Esophagus muscularis mucosa (tissue), 4 donors: ENCODE measurements at regions not wholly inside any gene's neighbourhood (a gene's known extent, or its start where the extent isn't known, plus 50 kb on each side); places are given as distances from the start of the nearest gene placed in this dataset.

Source experiments
- DNase-seq: peaks from one replicate; pipeline ENCODE4 v3.0.0-alpha.2; 2017; ENCODE audit errors: extremely low spot score
- H3K27ac ChIP-seq, 4 donors: fragments of 200-600 bp; sonication (generic); replicated peaks in 1 of 4; 1 replicate in 3 of 4; 2 replicates in 1 of 4; pipeline ENCODE4 v1.5.1; 2016 to 2019; ENCODE audit warnings: mild to moderate bottlenecking in 1 of 4
- H3K27me3 ChIP-seq, 4 donors: fragments of 200-600 bp; sonication (generic); one replicate each; pipeline versions ENCODE4 v1.5.1 to v1.6.0; 2016 to 2019
- H3K36me3 ChIP-seq, 4 donors: fragments of 200-600 bp; sonication (generic); one replicate each; pipeline ENCODE4 v1.5.1; 2016 to 2019
- H3K4me1 ChIP-seq, 4 donors: fragments of 200-600 bp; sonication (generic); one replicate each; pipeline ENCODE4 v1.5.1; 2016 to 2019
- H3K4me3 ChIP-seq, 4 donors: fragments of 200-600 bp; sonication (generic); 1 replicate in 2 of 4; 2 replicates in 2 of 4; pipeline ENCODE4 v1.5.1; 2016 to 2019; ENCODE audit warnings: mild to moderate bottlenecking in 4 of 4, moderate library complexity in 1 of 4
- H3K9me3 ChIP-seq, 4 donors: fragments of 200-600 bp; sonication (generic); 1 replicate in 3 of 4; 2 replicates in 1 of 4; pipeline ENCODE4 v1.5.1; 2016 to 2019
- CTCF ChIP-seq, 3 experiments: fragments of 200-600 bp in 2 of 3; fragments of 450-650 bp in 1 of 3; sonication (generic) in 2 of 3; IDR thresholded peaks; one replicate each; pipeline ENCODE4 v1.5.1; 2017 to 2019; ENCODE audit warnings: antibody characterized with exemption in 3 of 3, mild to moderate bottlenecking in 2 of 3, moderate library complexity in 1 of 3
- EP300 ChIP-seq: sonication (generic); formaldehyde crosslinking; IDR thresholded peaks from one replicate; pipeline ENCODE4 v1.6.1; 2017; ENCODE audit warnings: antibody characterized with exemption
- POLR2A ChIP-seq: fragments of 450-650 bp; IDR thresholded peaks from one replicate; pipeline ENCODE4 v1.6.1; 2017; ENCODE audit warnings: antibody characterized with exemption, moderate library complexity, mild to moderate bottlenecking, low read depth
- POLR2AphosphoS5 ChIP-seq, 2 donors: sonication (generic); formaldehyde crosslinking; IDR thresholded peaks; one replicate each; pipeline ENCODE4 v1.6.1; 2017; ENCODE audit warnings: antibody characterized with exemption in 2 of 2
- WGBS: methylation state at CpG from one replicate; pipeline ENCODE4 v1.1.5; 2018; 5-methylcytosine and 5-hydroxymethylcytosine counted together
- intact Hi-C: fragments of 100-400 bp; cut with DNase I; formaldehyde crosslinking; loops from one replicate; pipeline ENCODE4 v1.15.1; 2023

GRCh38 chr14:41380017-41380416 is 226.7 kb upstream of the LRFN5 start:
- Histone ChIP-seq H3K9me3 (no peaks in the 10 kb centered on the region), H3K4me1 (no peaks in the 10 kb centered on the region), H3K4me3 (no peak overlapping the region), H3K36me3 (no peaks in the 10 kb centered on the region), H3K27me3 (no peaks in the 10 kb centered on the region), H3K27ac (no peak overlapping the region)
- DNase-seq: no peak
- no peak for TF ChIP-seq EP300
- no peak for TF ChIP-seq POLR2A
- no peak for TF ChIP-seq CTCF (IDR thresholded peaks at IDR 0.05)
- no peak for TF ChIP-seq POLR2AphosphoS5 (IDR thresholded peaks at IDR 0.05)
- intact Hi-C loops: no loop called here

GRCh38 chr14:41378526-41378925 is 228.2 kb upstream of the LRFN5 start:
- H3K4me1 ChIP-seq: no peaks in the 10 kb centered on the region
- WGBS: 76% methylated on average over 2 of the region's 2 CpGs
- H3K27me3 ChIP-seq: no peaks in the 10 kb centered on the region
- no peak overlapping the region for H3K27ac ChIP-seq
- H3K4me3 ChIP-seq: no peak overlapping the region
- TF ChIP-seq EP300 (no peak), POLR2A (no peak), CTCF (IDR thresholded peaks at IDR 0.05) (no peak), POLR2AphosphoS5 (IDR thresholded peaks at IDR 0.05) (no peak)
- intact Hi-C loops: no loop called here
- H3K9me3 ChIP-seq: no peaks in the 10 kb centered on the region
- no peaks in the 10 kb centered on the region for H3K36me3 ChIP-seq
- DNase-seq: no peak

- no peaks in the 10 kb centered on the region for H3K36me3 ChIP-seq
- H3K27ac ChIP-seq: no peak overlapping the region
- H3K9me3 ChIP-seq: no peaks in the 10 kb centered on the region
- no peak for TF ChIP-seq CTCF (IDR thresholded peaks at IDR 0.05)
- TF ChIP-seq POLR2A: no peak
- TF ChIP-seq EP300: no peak
- TF ChIP-seq POLR2AphosphoS5 (IDR thresholded peaks at IDR 0.05): no peak
- H3K4me1 ChIP-seq: no peaks in the 10 kb centered on the region
- no peaks in the 10 kb centered on the region for H3K27me3 ChIP-seq
- 70% methylated on average over 2 of the region's 2 CpGs for WGBS
- intact Hi-C loops: no loop called here
- H3K4me3 ChIP-seq: no peak overlapping the region
- no peak for DNase-seq
Observed at GRCh38 chr14:41377932-41378331, 228.7 kb upstream of the LRFN5 start.

GRCh38 chr14:41374092-41374491 is 232.6 kb upstream of the LRFN5 start:
- H3K36me3 ChIP-seq: no peaks in the 10 kb centered on the region
- H3K27ac ChIP-seq: no peak overlapping the region
- no peak for DNase-seq
- intact Hi-C loops: no loop called here
- TF ChIP-seq POLR2AphosphoS5 (IDR thresholded peaks at IDR 0.05) (no peak), POLR2A (no peak), EP300 (no peak), CTCF (IDR thresholded peaks at IDR 0.05) (no peak)
- H3K4me3 ChIP-seq: no peak overlapping the region
- WGBS: 89% methylated on average over 4 of the region's 4 CpGs
- H3K9me3 ChIP-seq: no peaks in the 10 kb centered on the region
- no peaks in the 10 kb centered on the region for H3K27me3 ChIP-seq
- no peaks in the 10 kb centered on the region for H3K4me1 ChIP-seq

GRCh38 chr14:41362139-41362538 is 244.5 kb upstream of the LRFN5 start:
- 74% methylated on average over 3 of the region's 3 CpGs for WGBS
- no peak overlapping the region for H3K27ac ChIP-seq
- TF ChIP-seq POLR2A (no peak), CTCF (IDR thresholded peaks at IDR 0.05) (no peak), EP300 (no peak), POLR2AphosphoS5 (IDR thresholded peaks at IDR 0.05) (no peak)
- H3K4me1 ChIP-seq: no peaks in the 10 kb centered on the region
- intact Hi-C loops: no loop called here
- H3K4me3 ChIP-seq: no peak overlapping the region
- no peaks in the 10 kb centered on the region for H3K27me3 ChIP-seq
- DNase-seq: no peak
- H3K36me3 ChIP-seq: no peaks in the 10 kb centered on the region
- no peaks in the 10 kb centered on the region for H3K9me3 ChIP-seq
